D721Med (cell line): ENCODE measurements at regions not wholly inside any gene's neighbourhood (a gene's known extent, or its start where the extent isn't known, plus 50 kb on each side); places are given as distances from the start of the nearest gene placed in this dataset.

Source experiments
- DNase-seq: peaks from one replicate; pipeline ENCODE4 v3.0.0; 2011; ENCODE audit warnings: low spot score; ENCODE audit not compliant: insufficient read length
- FAIRE-seq: peaks from 2 replicates; lab custom pipeline; 2011; peaks lifted over from hg19 to GRCh38; lab: Jason Lieb, UNC
- TF ChIP-seq, protein P1 (sequence below): IDR thresholded peaks from 2 replicates; pipeline ENCODE4 v1.5.1; 2012; ENCODE audit warnings: mild to moderate bottlenecking, control low read depth; ENCODE audit not compliant: insufficient read depth; ENCODE audit errors: missing control alignments

DNA sequence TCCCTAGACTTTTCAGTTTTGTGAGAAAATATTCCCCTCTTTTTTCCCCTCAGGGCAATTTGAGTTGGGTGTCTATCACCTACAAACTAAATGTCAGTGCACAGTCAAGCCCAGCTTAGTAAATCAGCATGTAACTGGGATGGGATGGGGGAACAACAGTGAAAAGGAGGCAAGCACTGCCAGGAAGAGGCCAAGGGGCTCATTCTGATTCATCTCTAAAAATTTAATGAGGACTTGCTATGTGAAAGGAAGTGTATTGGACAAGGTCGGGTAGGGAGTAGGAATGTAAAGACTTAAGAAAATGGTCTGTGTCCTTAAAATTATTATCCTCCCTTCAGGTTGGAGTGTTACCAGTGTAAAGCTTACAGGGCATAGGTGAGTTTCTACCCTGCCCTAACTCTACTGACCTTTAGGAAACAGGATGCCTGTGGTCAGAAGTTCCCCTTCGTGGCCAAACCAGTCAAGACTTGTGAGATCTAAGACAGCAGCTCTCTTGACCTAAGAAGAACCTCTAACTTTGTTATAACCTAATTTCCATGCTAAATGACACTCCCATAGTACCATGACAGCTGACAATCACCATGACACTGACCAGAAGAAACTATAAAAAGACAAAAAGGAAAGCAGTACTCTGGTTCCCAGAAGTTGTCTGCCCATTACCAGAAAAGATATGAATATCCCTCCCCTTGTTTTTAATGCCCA, 194.4 kb upstream of the LDB2 start:
- FAIRE-seq (no peak), DNase-seq (no peak)
- TF ChIP-seq, protein P1, sequence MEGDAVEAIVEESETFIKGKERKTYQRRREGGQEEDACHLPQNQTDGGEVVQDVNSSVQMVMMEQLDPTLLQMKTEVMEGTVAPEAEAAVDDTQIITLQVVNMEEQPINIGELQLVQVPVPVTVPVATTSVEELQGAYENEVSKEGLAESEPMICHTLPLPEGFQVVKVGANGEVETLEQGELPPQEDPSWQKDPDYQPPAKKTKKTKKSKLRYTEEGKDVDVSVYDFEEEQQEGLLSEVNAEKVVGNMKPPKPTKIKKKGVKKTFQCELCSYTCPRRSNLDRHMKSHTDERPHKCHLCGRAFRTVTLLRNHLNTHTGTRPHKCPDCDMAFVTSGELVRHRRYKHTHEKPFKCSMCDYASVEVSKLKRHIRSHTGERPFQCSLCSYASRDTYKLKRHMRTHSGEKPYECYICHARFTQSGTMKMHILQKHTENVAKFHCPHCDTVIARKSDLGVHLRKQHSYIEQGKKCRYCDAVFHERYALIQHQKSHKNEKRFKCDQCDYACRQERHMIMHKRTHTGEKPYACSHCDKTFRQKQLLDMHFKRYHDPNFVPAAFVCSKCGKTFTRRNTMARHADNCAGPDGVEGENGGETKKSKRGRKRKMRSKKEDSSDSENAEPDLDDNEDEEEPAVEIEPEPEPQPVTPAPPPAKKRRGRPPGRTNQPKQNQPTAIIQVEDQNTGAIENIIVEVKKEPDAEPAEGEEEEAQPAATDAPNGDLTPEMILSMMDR: no peak

DNA sequence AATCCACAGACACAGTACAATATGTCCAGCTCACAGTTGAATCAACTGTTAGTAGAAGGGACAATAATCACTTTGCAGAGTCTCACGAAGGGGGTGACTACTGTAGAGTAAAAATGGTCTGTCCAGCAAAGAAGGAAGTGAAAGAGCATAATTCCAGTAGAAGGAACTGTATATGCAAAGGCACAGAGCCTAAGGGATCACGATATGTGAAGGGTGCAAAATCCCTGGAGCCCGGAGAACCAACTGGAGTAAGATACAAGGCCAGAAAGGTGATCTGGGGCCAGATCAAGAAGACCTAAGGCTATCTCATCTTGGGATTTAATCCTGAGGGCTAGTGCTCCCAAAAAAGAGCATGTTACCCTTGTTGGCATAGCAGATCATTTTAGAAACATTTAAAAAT, 192.7 kb upstream of the LDB2 start:
- no peak for DNase-seq
- TF ChIP-seq, protein P1: no peak
- no peak for FAIRE-seq

DNA sequence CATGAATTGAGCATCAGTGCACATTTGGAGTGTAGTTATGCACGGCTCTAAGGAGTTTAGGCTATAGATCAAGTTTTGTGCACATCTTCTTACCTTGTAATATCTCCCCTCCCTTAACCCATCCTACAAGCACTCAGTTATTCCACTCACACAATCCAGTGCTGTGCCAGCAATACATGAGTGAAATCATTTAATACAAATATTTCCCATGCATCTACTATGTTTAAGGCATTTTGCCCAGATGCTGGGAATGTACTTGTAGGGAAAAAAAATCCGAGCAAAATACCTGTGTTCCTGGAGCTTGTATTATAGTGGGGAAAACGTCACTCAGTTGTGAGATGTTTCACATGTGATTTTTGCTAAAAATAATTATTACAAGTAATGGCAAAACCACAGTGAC, 191.6 kb upstream of the LDB2 start:
- FAIRE-seq: no peak
- TF ChIP-seq, protein P1: no peak

DNA sequence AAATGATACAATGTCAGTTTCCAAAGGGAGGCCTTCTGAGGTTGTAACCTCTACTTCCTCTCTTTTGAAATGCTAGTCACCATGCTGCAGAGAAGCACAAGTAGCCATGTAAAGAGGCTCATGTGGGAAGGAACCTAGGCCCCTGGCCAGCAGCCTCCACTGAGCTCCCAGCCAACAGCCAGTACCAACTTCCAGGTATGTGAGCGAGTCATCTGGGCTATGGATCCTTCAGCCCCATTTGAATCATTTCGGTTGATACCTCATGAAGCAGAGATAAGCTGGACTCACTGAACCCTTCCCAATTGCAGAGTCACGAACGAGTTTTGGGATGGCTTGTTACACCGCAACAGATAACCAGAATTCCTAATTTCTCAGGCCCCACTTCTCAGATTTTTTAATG, 187.0 kb upstream of the LDB2 start:
- DNase-seq (no peak), FAIRE-seq (no peak)
- TF ChIP-seq, protein P1: no peak

More for the DNA sequence above, 191.6 kb upstream of the LDB2 start:
- no peak for DNase-seq

DNA sequence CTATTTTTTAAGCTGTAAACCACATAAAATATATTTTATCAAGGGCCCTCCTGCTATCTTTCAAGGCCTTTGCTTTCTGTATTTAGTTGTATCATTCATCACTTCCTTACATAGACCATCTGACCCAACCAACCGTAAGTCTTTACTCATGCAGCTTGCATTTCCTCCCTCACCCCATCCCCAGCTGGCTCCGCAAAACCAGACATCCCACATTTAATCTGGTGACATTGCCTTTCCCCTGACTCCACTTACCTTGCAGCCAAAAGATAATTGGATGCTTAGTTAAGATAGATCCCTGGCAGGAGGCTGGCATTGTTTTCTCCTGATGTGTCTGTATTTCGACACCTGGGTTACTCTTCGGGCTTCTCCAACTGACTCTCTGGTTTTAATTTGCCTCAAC, 183.7 kb upstream of the LDB2 start:
- FAIRE-seq: no peak

DNA sequence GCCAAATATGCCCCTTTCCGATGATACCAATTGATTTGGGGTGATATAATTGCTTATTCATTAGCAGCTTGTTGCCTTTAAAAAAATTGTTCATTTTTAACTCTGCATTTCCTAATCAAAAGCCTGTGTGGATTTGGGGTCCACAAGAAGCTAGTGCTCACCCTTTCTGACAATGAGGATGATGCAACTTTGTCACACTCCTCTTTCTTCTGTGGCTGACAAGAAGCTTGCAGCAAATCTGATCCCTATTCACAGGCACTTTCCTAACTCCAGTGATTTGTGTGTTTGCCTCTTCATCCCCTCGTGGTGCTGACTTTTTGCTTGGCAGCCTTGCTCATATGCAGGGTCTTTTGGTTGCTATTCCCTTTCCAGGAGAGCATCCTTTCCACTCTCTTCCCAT, 182.7 kb upstream of the LDB2 start:
- TF ChIP-seq, protein P1: no peak
- FAIRE-seq (no peak), DNase-seq (no peak)

More for the DNA sequence above, 183.7 kb upstream of the LDB2 start:
- DNase-seq: no peak
- TF ChIP-seq, protein P1: no peak

DNA sequence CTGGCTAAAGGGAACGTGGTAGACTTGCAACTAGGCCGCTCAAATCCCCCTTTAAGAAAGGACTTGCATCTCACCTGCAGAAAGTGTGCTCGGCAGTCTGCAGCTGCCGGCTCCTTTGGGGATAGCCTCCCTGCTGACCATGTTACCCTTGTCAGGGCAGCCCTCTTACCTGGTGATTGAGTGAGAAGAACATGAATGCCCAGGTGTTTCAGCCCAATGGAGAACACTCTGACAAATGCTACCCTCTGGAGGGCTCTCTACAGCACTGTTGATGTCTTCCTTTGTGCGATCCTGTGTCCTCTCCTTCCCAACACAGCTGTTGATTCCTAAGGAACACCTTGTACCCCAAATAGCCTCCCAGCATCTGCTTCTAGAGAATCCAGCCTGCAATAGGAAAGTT, 178.7 kb upstream of the LDB2 start:
- TF ChIP-seq, protein P1: no peak
- FAIRE-seq: no peak
- DNase-seq: no peak
